ENCODE measurements at regions not wholly inside any gene's neighbourhood (a gene's known extent, or its start where the extent isn't known, plus 50 kb on each side); places are given as distances from the start of the nearest gene placed in this dataset.
"Not testable (repeated sequence)": the region's sequence is repeated elsewhere in the genome, so short reads cannot be mapped to it uniquely, and the experiment has no call there.

DNA sequence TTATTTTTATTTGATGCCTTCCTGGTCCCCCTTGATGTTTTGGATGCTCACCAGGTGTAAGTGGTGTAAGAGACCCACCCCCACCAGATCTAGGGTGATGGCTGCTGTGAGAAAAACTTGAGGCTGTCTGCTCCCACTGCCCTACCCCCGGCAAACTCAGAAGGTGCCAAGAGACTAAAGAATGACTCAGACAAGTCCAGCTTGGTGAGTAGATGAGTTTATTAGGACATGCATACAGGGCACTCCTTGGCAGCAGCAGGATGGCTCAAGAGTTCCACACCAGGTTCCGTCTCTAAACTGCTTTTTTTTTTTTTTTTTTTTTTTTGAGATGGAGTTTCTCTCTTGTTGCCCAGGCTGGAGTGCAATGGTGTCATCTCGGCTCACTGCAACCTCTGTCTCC is 84.0 kb upstream of the HPF1 start (continued):
- TF ChIP-seq, protein P1, sequence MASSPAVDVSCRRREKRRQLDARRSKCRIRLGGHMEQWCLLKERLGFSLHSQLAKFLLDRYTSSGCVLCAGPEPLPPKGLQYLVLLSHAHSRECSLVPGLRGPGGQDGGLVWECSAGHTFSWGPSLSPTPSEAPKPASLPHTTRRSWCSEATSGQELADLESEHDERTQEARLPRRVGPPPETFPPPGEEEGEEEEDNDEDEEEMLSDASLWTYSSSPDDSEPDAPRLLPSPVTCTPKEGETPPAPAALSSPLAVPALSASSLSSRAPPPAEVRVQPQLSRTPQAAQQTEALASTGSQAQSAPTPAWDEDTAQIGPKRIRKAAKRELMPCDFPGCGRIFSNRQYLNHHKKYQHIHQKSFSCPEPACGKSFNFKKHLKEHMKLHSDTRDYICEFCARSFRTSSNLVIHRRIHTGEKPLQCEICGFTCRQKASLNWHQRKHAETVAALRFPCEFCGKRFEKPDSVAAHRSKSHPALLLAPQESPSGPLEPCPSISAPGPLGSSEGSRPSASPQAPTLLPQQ (tag by site-specific recombination; IDR thresholded peaks at IDR 0.05), result no peak
- TF ChIP-seq, protein P2, sequence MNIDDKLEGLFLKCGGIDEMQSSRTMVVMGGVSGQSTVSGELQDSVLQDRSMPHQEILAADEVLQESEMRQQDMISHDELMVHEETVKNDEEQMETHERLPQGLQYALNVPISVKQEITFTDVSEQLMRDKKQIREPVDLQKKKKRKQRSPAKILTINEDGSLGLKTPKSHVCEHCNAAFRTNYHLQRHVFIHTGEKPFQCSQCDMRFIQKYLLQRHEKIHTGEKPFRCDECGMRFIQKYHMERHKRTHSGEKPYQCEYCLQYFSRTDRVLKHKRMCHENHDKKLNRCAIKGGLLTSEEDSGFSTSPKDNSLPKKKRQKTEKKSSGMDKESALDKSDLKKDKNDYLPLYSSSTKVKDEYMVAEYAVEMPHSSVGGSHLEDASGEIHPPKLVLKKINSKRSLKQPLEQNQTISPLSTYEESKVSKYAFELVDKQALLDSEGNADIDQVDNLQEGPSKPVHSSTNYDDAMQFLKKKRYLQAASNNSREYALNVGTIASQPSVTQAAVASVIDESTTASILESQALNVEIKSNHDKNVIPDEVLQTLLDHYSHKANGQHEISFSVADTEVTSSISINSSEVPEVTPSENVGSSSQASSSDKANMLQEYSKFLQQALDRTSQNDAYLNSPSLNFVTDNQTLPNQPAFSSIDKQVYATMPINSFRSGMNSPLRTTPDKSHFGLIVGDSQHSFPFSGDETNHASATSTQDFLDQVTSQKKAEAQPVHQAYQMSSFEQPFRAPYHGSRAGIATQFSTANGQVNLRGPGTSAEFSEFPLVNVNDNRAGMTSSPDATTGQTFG (tag by site-specific recombination; IDR thresholded peaks at IDR 0.05; ENCODE audit: borderline replicate concordance), result no peak
- TF ChIP-seq ZBTB8A (tag by site-specific recombination; IDR thresholded peaks at IDR 0.05) (no peak), ZNF501 (tag by site-specific recombination; IDR thresholded peaks at IDR 0.05) (no peak)

DNA sequence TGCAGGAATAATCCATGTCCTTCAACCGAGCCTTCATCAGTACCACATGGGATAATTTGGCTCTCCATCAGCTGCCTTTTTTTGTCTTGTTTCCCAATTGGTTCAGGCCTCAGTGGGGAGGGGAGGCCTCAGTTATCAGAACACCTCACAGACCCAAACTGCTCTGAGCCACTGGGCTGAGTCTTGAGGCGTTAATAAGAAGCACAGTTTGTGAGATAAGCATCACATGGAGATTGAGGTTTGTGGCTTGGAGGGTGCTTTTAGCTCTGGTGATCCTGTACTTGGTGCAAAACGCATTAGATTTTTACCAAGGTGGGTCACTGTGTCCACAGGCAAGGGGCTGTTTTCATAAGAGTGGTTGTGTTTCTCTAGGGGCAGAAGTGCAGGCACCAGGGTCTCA is 82.8 kb upstream of the HPF1 start:
- no peaks in the 10 kb centered on the region for H3K36me3 ChIP-seq (ENCODE audit: control insufficient read depth in 2 of 2, insufficient read depth in 1 of 2, low read length in 2 of 2)
- no peak overlapping the region for H3K4me3 ChIP-seq (ENCODE audit: low read depth, low read length)
- TF ChIP-seq, protein P3, sequence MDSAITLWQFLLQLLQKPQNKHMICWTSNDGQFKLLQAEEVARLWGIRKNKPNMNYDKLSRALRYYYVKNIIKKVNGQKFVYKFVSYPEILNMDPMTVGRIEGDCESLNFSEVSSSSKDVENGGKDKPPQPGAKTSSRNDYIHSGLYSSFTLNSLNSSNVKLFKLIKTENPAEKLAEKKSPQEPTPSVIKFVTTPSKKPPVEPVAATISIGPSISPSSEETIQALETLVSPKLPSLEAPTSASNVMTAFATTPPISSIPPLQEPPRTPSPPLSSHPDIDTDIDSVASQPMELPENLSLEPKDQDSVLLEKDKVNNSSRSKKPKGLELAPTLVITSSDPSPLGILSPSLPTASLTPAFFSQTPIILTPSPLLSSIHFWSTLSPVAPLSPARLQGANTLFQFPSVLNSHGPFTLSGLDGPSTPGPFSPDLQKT (IDR thresholded peaks at IDR 0.05; ENCODE audit: borderline replicate concordance, low read depth, low read length), result no peak
- no peak for TF ChIP-seq ZNF701 (tag by site-specific recombination; IDR thresholded peaks at IDR 0.05)
- no peak overlapping the region for H3K27ac ChIP-seq (ENCODE audit: extremely low read depth, low read depth, low read length)
- H3K4me1 ChIP-seq (ENCODE audit: control insufficient read depth, insufficient read depth, low read length), result no peaks in the 10 kb centered on the region
- no peaks in the 10 kb centered on the region for H3K9me3 ChIP-seq (ENCODE audit: control insufficient read depth, insufficient read depth, low read depth, low read length)
- CTCF ChIA-PET, result interaction anchor here (0.7 to 1.4 kb wide), 2 partner anchors 30 to 153 kb away, joined by 3 read pairs; no protein-coding TSS in a partner anchor
- POLR2A ChIA-PET, result interaction anchor here (1.1 kb wide), 1 partner anchor 185 kb away, joined by 3 read pairs; the partner anchor contains the start of gene MFAP3L

DNA sequence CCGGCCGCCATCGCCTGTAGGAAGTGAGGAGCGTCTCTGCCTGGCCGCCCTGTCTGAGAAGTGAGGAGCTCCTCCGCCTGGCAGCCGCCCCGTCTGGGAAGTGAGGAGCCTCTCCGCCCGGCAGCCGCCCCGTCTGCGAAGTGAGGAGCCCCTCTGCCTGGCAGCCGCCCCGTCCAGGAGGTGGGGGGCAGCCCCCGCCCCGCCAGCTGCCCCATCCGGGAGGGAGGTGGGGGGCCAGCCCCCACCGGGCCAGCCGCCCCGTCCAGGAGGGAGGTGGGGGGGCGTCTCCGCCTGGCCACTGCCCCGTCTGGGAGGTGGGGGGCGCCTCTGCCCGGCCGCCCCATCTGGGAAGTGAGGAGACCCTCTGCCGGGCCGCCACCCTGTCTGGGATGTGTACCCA is 70.6 kb upstream of the HPF1 start:
- H3K27ac ChIP-seq (ENCODE audit: extremely low read depth, low read depth, low read length); POLR2A ChIA-PET: not testable (repeated sequence)

DNA sequence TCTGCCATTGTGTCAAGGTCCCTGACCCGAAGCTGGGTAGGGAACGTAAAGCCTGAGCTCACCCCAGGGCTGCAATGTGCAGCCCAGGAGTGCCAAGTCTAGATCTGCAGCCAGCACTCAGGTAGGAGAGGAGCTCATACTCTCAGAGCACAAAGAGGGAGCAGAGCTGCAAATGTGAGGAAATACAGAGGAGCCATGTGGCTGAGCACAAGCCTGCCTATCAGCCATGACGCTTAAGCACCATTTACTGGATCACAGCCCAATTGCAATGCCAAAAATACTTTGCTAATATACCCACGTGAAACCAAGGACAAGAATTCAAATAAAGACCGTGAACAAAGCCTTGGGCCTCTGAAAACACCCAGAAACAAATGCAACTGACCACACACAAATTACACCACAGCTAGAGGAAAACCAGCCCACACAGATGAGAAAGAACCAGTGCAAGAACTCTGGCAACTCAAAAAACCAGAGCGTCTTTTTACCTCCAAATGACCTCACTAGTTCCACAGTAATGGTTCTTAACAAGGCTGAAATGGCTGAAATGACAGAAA is 69.0 kb upstream of the HPF1 start:
- no peaks in the 10 kb centered on the region for H3K4me1 ChIP-seq (ENCODE audit: control insufficient read depth, insufficient read depth, low read length)
- CTCF ChIA-PET, result interaction anchor here (0.7 kb wide), 1 partner anchor 266 kb away, joined by 3 read pairs; no protein-coding TSS in a partner anchor
- H3K36me3 ChIP-seq (ENCODE audit: control insufficient read depth in 2 of 2, insufficient read depth in 1 of 2, low read length in 2 of 2), result no peaks in the 10 kb centered on the region
- no peak overlapping the region for H3K27ac ChIP-seq (ENCODE audit: extremely low read depth, low read depth, low read length)
- POLR2A ChIA-PET, result no interaction called here
- no peak overlapping the region for H3K4me3 ChIP-seq (ENCODE audit: low read depth, low read length)
- no peaks in the 10 kb centered on the region for H3K9me3 ChIP-seq (ENCODE audit: control insufficient read depth, insufficient read depth, low read depth, low read length)
- TF ChIP-seq ZNF211 (tag by site-specific recombination; IDR thresholded peaks at IDR 0.05; ENCODE audit: low read depth), result no peak
- no peak for TF ChIP-seq SP7 (tag by site-specific recombination; IDR thresholded peaks at IDR 0.05)
- TF ChIP-seq ZNF585B (tag by site-specific recombination; IDR thresholded peaks at IDR 0.05), result no peak
- TF ChIP-seq ZNF624 (tag by site-specific recombination; IDR thresholded peaks at IDR 0.05), result no peak
- TF ChIP-seq ZNF571 (tag by site-specific recombination; IDR thresholded peaks at IDR 0.05), result no peak
- TF ChIP-seq OSR2 (tag by site-specific recombination; IDR thresholded peaks at IDR 0.05), result no peak
- no peak for TF ChIP-seq SETDB1 (IDR thresholded peaks at IDR 0.05; ENCODE audit: insufficient read length, low read length)
- no peak for TF ChIP-seq ZNF629 (tag by site-specific recombination; IDR thresholded peaks at IDR 0.05)
- no peak for TF ChIP-seq ZNF544 (tag by site-specific recombination; IDR thresholded peaks at IDR 0.05)
- TF ChIP-seq ZNF202 (tag by site-specific recombination; IDR thresholded peaks at IDR 0.05; ENCODE audit: borderline replicate concordance), result no peak
- TF ChIP-seq KLF16 (tag by site-specific recombination; IDR thresholded peaks at IDR 0.05), result no peak
- TF ChIP-seq, protein P4, sequence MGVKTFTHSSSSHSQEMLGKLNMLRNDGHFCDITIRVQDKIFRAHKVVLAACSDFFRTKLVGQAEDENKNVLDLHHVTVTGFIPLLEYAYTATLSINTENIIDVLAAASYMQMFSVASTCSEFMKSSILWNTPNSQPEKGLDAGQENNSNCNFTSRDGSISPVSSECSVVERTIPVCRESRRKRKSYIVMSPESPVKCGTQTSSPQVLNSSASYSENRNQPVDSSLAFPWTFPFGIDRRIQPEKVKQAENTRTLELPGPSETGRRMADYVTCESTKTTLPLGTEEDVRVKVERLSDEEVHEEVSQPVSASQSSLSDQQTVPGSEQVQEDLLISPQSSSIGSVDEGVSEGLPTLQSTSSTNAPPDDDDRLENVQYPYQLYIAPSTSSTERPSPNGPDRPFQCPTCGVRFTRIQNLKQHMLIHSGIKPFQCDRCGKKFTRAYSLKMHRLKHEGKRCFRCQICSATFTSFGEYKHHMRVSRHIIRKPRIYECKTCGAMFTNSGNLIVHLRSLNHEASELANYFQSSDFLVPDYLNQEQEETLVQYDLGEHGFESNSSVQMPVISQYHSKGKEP (tag by site-specific recombination; IDR thresholded peaks at IDR 0.05), result no peak
- no peak for TF ChIP-seq ZNF311 (tag by site-specific recombination; IDR thresholded peaks at IDR 0.05; ENCODE audit: borderline replicate concordance)
- TF ChIP-seq ZNF223 (tag by site-specific recombination; IDR thresholded peaks at IDR 0.05), result no peak
- TF ChIP-seq, protein P5, sequence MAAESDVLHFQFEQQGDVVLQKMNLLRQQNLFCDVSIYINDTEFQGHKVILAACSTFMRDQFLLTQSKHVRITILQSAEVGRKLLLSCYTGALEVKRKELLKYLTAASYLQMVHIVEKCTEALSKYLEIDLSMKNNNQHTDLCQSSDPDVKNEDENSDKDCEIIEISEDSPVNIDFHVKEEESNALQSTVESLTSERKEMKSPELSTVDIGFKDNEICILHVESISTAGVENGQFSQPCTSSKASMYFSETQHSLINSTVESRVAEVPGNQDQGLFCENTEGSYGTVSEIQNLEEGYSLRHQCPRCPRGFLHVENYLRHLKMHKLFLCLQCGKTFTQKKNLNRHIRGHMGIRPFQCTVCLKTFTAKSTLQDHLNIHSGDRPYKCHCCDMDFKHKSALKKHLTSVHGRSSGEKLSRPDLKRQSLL (tag by site-specific recombination; IDR thresholded peaks at IDR 0.05), result no peak

More for the DNA sequence above, 70.6 kb upstream of the HPF1 start:
- CTCF ChIA-PET; H3K4me3 ChIP-seq (ENCODE audit: low read depth, low read length); H3K36me3 ChIP-seq (ENCODE audit: control insufficient read depth in 2 of 2, insufficient read depth in 1 of 2, low read length in 2 of 2); H3K9me3 ChIP-seq (ENCODE audit: control insufficient read depth, insufficient read depth, low read depth, low read length); H3K4me1 ChIP-seq (ENCODE audit: control insufficient read depth, insufficient read depth, low read length): not testable (repeated sequence)
